Right lobe of liver (tissue), 6 donors: ENCODE measurements at regions not wholly inside any gene's neighbourhood (a gene's known extent, or its start where the extent isn't known, plus 50 kb on each side); places are given as distances from the start of the nearest gene placed in this dataset.
"Not testable (repeated sequence)": the region's sequence is repeated elsewhere in the genome, so short reads cannot be mapped to it uniquely, and the experiment has no call there.

ENCODE experiments used
- ATAC-seq, 4 donors: fragments of 200-7000 bp; cut with Tn5 transposase; one replicate each; pipeline ENCODE4 v1.9.1; 2020; ENCODE audit warnings: mild to moderate bottlenecking in 4 of 4, moderate library complexity in 4 of 4
- DNase-seq, 3 donors: peaks; one replicate each; pipeline ENCODE4 v3.0.0-alpha.2; 2020
- H3K27ac ChIP-seq, 3 donors: fragments of 200-600 bp; one replicate each; pipeline ENCODE4 v1.8.0; 2022
- H3K27me3 ChIP-seq, 2 donors: fragments of 200-600 bp; one replicate each; pipeline ENCODE4 v1.8.0; 2022
- H3K36me3 ChIP-seq, 4 donors: fragments of 200-600 bp; sonication (generic) in 1 of 4; one replicate each; pipeline versions ENCODE4 v1.5.1 to v1.8.0; 2017 to 2022; ENCODE audit warnings: control low read depth in 1 of 4
- H3K4me1 ChIP-seq, 4 donors: fragments of 200-600 bp; sonication (generic) in 1 of 4; one replicate each; pipeline versions ENCODE4 v1.5.1 to v1.8.0; 2017 to 2022; ENCODE audit warnings: control low read depth in 1 of 4
- H3K4me3 ChIP-seq, 3 donors: fragments of 200-600 bp; one replicate each; pipeline ENCODE4 v1.8.0; 2022
- H3K9me3 ChIP-seq, 4 donors: fragments of 200-600 bp; sonication (generic) in 1 of 4; one replicate each; pipeline versions ENCODE4 v1.5.1 to v1.8.0; 2017 to 2022; ENCODE audit warnings: control low read depth in 1 of 4
- CTCF ChIP-seq, 4 donors: fragments of 200-600 bp in 3 of 4; fragments of 450-650 bp in 1 of 4; IDR thresholded peaks; one replicate each; pipeline versions ENCODE4 v1.5.1 to v1.8.0; 2016 to 2022; ENCODE audit warnings: antibody characterized with exemption in 4 of 4, mild to moderate bottlenecking in 2 of 4
- POLR2A ChIP-seq: fragments of 450-650 bp; IDR thresholded peaks from one replicate; pipeline ENCODE4 v1.6.1; 2017; ENCODE audit warnings: antibody characterized with exemption, mild to moderate bottlenecking
- WGBS: methylation state at CpG from one replicate; pipeline ENCODE4 v1.1.6; 2018; ENCODE audit warnings: low coverage, low lambda C conversion rate; ENCODE audit not compliant: insufficient coverage; ENCODE audit errors: missing lambda C conversion rate; 5-methylcytosine and 5-hydroxymethylcytosine counted together
- intact Hi-C, 2 donors: fragments of 100-400 bp; cut with DNase I; formaldehyde crosslinking; loops; one replicate each; pipeline versions ENCODE4 v1.11.2 to v1.14.1; 2022
- donor health status: DM: no; HTN: yes; CAD: no.
- donor health status: DM: no; HTN: no; CAD: no.
- donor health status: DM: no; HTN: no; CAD: no.
- donor health status: DM: no; HTN: yes; CAD: no.
- donor health status: DM: no; HTN: yes; CAD: no.

DNA sequence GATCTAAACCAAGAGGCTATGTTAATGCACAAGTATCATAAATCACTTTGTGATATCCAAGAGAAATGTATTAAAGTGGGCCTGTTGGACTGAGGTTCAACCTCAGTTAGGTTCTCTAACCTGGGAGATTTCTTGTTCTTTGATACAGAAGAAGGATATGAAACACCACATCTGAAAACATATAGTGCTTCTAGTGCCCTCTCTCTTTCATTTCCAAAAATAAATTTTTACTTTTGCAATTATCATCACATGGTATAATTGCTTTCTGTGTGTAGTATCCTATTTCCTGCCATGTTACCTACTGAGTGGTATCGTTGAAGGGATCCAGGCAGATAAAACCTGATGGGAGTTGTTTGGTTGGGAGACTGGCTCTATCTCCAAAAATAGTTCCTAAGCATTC lies 264.9 kb downstream of the CCER1 start:
- Histone ChIP-seq H3K27ac (no peak overlapping the region), H3K27me3 (no peaks in the 10 kb centered on the region), H3K9me3 (no peaks in the 10 kb centered on the region), H3K36me3 (no peaks in the 10 kb centered on the region), H3K4me3 (no peak overlapping the region), H3K4me1 (no peaks in the 10 kb centered on the region)
- 50% methylated on average over 1 of the region's 1 CpG for WGBS
- ATAC-seq (no peak), DNase-seq (no peak)
- no peak for TF ChIP-seq CTCF (IDR thresholded peaks at IDR 0.05)
- no peak for TF ChIP-seq POLR2A
- intact Hi-C loops = no loop called here

DNA sequence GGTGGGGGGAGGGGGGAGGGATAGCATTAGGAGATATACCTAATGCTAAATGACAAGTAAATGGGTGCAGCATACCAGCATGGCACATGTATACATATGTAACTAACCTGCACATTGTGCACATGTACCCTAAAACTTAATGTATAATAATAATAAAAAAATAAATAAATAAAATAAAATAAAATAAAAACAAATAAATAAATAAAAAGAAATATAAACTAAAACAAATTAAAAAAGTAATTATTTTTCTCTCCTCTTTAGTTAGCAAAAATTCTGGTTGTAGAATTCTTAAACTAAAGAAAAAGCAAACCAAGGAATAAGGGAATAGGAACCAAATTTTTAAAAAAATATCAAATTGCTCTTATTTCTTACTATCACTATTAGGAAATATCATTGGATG lies 267.3 kb downstream of the CCER1 start:
- H3K9me3 ChIP-seq, H3K27ac ChIP-seq, intact Hi-C loops, H3K27me3 ChIP-seq, ATAC-seq, DNase-seq, H3K4me1 ChIP-seq, H3K4me3 ChIP-seq, H3K36me3 ChIP-seq: not testable (repeated sequence)

GRCh38 chr12:90683871-90684270 lies 271.1 kb downstream of the CCER1 start:
- intact Hi-C loops = no loop called here

GRCh38 chr12:90682398-90682797 lies 272.6 kb downstream of the CCER1 start:
- DNase-seq (no peak), ATAC-seq (no peak)
- no peak overlapping the region for H3K27ac ChIP-seq
- H3K4me3 ChIP-seq = no peak overlapping the region
- H3K36me3 ChIP-seq = no peaks in the 10 kb centered on the region
- intact Hi-C loops = no loop called here
- H3K27me3 ChIP-seq = no peaks in the 10 kb centered on the region
- no peaks in the 10 kb centered on the region for H3K9me3 ChIP-seq
- 75% methylated on average over 1 of the region's 1 CpG for WGBS
- TF ChIP-seq CTCF (IDR thresholded peaks at IDR 0.05) (no peak), POLR2A (no peak)
- no peaks in the 10 kb centered on the region for H3K4me1 ChIP-seq

More at GRCh38 chr12:90683871-90684270, 271.1 kb downstream of the CCER1 start:
- Histone ChIP-seq H3K4me1 (no peaks in the 10 kb centered on the region), H3K9me3 (no peaks in the 10 kb centered on the region), H3K36me3 (no peaks in the 10 kb centered on the region), H3K4me3 (no peak overlapping the region), H3K27ac (no peak overlapping the region), H3K27me3 (no peaks in the 10 kb centered on the region)
- ATAC-seq = no peak
- TF ChIP-seq CTCF (IDR thresholded peaks at IDR 0.05) = no peak
- no peak for TF ChIP-seq POLR2A
- no peak for DNase-seq
- 70% methylated on average over 3 of the region's 3 CpGs for WGBS

DNA sequence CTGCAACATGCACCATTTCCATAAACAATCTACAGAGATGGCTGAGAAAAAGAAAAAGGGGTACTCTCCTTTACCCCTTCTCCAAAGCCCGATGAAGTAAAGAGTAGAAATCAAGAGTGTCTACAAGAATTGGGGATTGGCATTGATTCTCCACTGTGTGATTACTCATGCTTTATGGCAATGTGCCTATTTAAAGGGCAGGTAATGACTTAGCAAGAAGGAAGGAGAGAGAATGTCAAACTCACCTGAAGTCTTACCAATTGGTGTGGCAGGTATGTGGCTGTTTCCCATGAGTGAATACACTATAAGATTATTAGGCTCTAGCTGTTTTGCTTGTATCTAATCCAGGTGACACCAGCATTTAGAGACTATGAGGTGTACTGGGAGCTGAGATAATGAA lies 275.3 kb downstream of the CCER1 start:
- no peak overlapping the region for H3K4me3 ChIP-seq
- no peaks in the 10 kb centered on the region for H3K27me3 ChIP-seq
- H3K9me3 ChIP-seq = no peaks in the 10 kb centered on the region
- H3K4me1 ChIP-seq = no peaks in the 10 kb centered on the region
- no peaks in the 10 kb centered on the region for H3K36me3 ChIP-seq
- no peak for DNase-seq
- TF ChIP-seq POLR2A = no peak
- no peak for TF ChIP-seq CTCF (IDR thresholded peaks at IDR 0.05)
- WGBS = 85% methylated on average over 1 of the region's 1 CpG
- intact Hi-C loops = no loop called here
- ATAC-seq = no peak
- H3K27ac ChIP-seq = no peak overlapping the region
